ENCODE measurements at regions not wholly inside any gene's neighbourhood (a gene's known extent, or its start where the extent isn't known, plus 50 kb on each side); places are given as distances from the start of the nearest gene placed in this dataset.

- TF ChIP-seq CTCF (IDR thresholded peaks at IDR 0.05; ENCODE audit: insufficient read depth, low read length, poor library complexity, severe bottlenecking), result no peak
- Histone ChIP-seq H3K27me3 (replicated peaks; ENCODE audit: control insufficient read depth, insufficient read depth, low read length) (no peaks in the 10 kb centered on the region), H3K36me3 (ENCODE audit: control insufficient read depth, insufficient read depth, low read length) (no peaks in the 10 kb centered on the region), H3K4me3 (replicated peaks; ENCODE audit: low read depth, low read length) (no peak overlapping the region)
- no peak for DNase-seq (ENCODE audit: extremely low read depth, insufficient read length)
Observed at GRCh38 chr5:168056499-168057182, 234.8 kb upstream of the WWC1 start.

GRCh38 chr5:168057905-168058304 lies 233.5 kb upstream of the WWC1 start:
- TF ChIP-seq CTCF (IDR thresholded peaks at IDR 0.05; ENCODE audit: insufficient read depth, low read length, poor library complexity, severe bottlenecking), result no peak
- no peak for DNase-seq (ENCODE audit: extremely low read depth, insufficient read length)

GRCh38 chr5:168059131-168059530 lies 232.3 kb upstream of the WWC1 start:
- no peak overlapping the region for H3K4me3 ChIP-seq (replicated peaks; ENCODE audit: low read depth, low read length)
- DNase-seq (ENCODE audit: extremely low read depth, insufficient read length), result no peak
- H3K27me3 ChIP-seq (replicated peaks; ENCODE audit: control insufficient read depth, insufficient read depth, low read length), result no peaks in the 10 kb centered on the region; the same call in 1 of the 2 replicates
- TF ChIP-seq CTCF (IDR thresholded peaks at IDR 0.05; ENCODE audit: insufficient read depth, low read length, poor library complexity, severe bottlenecking), result no peak
- no peaks in the 10 kb centered on the region for H3K36me3 ChIP-seq (ENCODE audit: control insufficient read depth, insufficient read depth, low read length)

More at GRCh38 chr5:168057905-168058304, 233.5 kb upstream of the WWC1 start:
- Histone ChIP-seq H3K36me3 (ENCODE audit: control insufficient read depth, insufficient read depth, low read length) (no peaks in the 10 kb centered on the region), H3K4me3 (replicated peaks; ENCODE audit: low read depth, low read length) (no peak overlapping the region), H3K27me3 (replicated peaks; ENCODE audit: control insufficient read depth, insufficient read depth, low read length) (no peaks in the 10 kb centered on the region)

GRCh38 chr5:168062239-168062638 lies 229.2 kb upstream of the WWC1 start:
- no peak for DNase-seq (ENCODE audit: extremely low read depth, insufficient read length)
- no peak for TF ChIP-seq CTCF (IDR thresholded peaks at IDR 0.05; ENCODE audit: insufficient read depth, low read length, poor library complexity, severe bottlenecking)
- Histone ChIP-seq H3K27me3 (replicated peaks; ENCODE audit: control insufficient read depth, insufficient read depth, low read length) (no peaks in the 10 kb centered on the region; the same call in 1 of the 2 replicates), H3K4me3 (replicated peaks; ENCODE audit: low read depth, low read length) (no peak overlapping the region), H3K36me3 (ENCODE audit: control insufficient read depth, insufficient read depth, low read length) (no peaks in the 10 kb centered on the region)

GRCh38 chr5:168064457-168064856 lies 227.0 kb upstream of the WWC1 start:
- H3K4me3 ChIP-seq (replicated peaks; ENCODE audit: low read depth, low read length), result no peak overlapping the region
- no peaks in the 10 kb centered on the region; the same call in 1 of the 2 replicates for H3K27me3 ChIP-seq (replicated peaks; ENCODE audit: control insufficient read depth, insufficient read depth, low read length)
- H3K36me3 ChIP-seq (ENCODE audit: control insufficient read depth, insufficient read depth, low read length), result no peaks in the 10 kb centered on the region
- no peak for TF ChIP-seq CTCF (IDR thresholded peaks at IDR 0.05; ENCODE audit: insufficient read depth, low read length, poor library complexity, severe bottlenecking)
- no peak for DNase-seq (ENCODE audit: extremely low read depth, insufficient read length)
